ENCODE measurements at regions not wholly inside any gene's neighbourhood (a gene's known extent, or its start where the extent isn't known, plus 50 kb on each side); places are given as distances from the start of the nearest gene placed in this dataset.

- DNase-seq = no peak
These were observed 190.3 kb upstream of the CRY1 start for GRCh38 chr12:107283652-107284051.

DNA sequence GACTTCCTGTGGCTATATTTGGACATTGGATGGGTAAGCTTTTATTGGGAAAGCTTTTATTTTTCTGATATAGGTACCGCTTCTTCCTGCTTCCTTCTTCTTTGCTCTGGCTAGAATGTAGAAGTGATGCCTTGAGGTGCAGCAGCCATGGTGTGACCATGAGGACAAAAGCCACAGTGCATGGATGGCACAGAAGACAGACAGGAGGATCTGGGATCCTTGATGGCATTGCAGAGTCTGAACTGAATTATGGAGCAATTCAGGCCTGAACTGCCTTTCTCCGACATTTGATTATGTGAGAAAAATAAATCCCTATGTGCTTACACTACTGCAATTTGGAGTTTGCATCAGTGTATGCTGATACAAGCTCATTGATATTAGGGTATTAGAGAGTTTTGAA lies 191.3 kb upstream of the CRY1 start:
- no peak for DNase-seq

DNA sequence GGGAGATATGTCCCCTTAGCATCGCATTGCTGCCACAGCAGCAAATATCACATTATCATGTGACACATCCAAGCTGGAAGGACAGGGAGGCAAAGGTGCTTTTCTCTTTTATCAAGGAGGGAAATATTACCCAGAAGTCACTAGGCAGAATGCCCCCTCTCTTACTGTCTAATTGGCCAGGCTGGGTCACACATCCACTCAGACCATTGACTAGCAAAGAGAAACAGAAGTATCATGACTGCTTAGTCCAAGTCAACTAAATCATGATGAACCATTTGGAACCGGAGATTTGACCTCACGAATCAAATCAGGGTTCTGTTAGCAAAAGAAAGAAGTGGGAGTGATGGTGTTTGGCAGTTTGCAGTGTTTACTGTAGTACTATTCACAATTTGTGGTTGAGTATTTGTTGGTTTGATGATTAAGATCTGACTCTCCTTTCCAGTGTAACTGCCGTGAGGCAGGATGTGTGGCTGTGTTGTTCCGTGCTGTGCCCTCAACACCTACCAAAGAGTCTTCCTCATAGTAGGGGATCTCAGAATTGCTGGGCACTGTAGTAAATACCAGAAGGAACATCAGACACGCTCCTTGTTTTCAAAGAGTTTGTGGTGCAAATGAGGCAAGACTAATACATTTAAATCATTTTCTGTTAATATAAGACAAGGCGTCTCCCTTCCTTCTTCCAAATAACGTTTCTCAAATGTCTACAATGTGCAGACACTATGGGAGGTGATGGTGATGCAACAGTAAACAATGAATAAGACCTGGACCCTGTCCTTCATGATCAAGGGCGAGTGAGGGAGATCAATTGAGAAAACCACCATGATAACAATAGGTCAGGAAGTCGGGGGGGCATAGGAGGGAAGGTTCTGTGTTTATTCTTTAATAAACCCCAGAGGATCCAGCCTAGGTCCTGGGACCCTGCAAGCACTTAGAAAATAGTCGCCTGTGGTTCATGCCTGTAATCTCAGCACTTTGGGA lies 194.4 kb upstream of the CRY1 start:
- no peak for DNase-seq

- no peak for DNase-seq
These were observed 195.2 kb upstream of the CRY1 start for GRCh38 chr12:107288414-107289127.

DNA sequence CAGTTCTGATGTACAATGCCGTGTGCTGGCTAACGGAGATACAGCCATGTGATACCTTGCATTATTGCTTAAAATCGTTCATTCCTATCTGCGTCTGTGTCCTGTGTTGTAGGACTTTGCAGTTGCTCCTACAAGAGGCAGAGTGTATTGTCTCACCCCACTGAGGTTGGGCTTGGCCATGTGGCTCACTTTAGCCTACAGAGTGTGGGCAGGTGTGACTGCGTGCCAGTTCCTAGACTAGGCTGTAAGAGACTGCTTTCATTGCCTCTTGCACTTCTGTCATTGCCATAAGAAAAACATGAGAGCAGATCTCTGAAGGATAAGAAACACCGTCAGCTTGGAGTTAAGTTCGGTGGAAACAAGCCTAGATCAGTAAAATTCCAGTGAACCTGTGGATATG lies 197.7 kb upstream of the CRY1 start:
- no peak for DNase-seq

DNA sequence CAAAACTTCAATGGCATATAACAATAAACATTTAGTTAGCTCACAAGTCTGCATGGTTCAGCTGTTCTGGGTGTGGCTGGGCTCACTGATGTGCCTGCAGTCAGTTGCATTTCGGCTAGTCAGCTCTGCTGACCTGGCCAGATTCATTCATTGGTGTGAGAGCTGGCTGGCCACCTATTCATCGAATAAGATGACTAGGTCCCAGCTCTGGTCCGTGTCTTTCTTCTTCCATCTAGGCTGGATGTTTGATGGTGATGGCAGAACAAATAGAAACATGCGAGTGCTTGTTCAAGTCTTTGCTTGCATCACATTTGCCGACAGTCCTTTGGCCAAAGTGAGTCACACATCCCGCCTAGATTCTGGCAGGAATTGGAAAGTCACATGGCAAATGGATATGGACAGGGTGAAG lies 203.3 kb upstream of the CRY1 start:
- no peak for DNase-seq

GRCh38 chr12:107302649-107303341 lies 209.4 kb upstream of the CRY1 start:
- no peak for DNase-seq

GRCh38 chr12:107304588-107305532 lies 211.5 kb upstream of the CRY1 start:
- no peak for DNase-seq

DNA sequence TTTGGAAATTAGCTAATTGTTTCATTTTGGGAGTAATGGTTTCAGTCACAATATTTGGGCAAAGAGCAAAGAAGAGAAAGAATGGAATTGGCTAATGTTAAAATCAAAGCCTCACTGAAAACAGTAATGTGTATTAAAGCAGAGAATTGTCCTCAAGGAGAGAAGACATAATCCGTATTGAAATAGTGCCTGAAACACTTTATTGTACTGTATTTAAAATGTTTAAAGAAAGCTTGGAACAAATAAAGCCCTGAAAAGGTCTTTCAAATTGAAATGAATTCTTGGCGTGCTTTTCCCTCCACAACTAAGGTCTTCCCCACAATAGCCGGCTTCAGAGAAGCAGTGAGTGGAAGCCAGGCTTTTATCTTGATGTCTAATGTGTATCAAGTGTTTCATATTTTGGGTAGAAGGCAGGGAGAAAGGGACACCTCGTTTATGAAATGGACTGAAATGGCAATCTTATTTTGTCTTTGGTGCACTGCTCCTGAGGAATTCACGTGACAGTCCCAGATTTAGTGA lies 212.9 kb upstream of the CRY1 start:
- DNase-seq = no peak

DNA sequence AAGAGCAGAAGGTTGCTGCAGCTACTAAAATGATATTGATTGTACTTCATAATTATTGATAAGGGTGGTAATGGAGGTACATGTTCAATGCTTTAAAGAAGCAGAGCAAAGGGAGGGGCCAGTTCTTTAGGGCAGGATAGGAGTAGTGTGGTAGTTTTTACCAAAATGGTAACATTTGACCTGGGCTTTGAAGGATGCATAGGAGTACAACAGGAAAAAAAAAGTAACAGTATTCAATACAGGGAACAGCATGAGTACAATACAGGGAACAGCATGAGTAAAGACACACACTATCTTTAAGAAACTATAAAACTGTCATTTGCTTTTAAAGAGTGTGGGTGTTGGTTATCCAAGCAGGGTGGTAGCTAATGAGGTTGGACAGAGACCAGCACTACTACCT lies 215.0 kb upstream of the CRY1 start:
- no peak for DNase-seq

GRCh38 chr12:107309020-107309419 lies 215.7 kb upstream of the CRY1 start:
- peak; percentile 11 for DNase-seq

DNA sequence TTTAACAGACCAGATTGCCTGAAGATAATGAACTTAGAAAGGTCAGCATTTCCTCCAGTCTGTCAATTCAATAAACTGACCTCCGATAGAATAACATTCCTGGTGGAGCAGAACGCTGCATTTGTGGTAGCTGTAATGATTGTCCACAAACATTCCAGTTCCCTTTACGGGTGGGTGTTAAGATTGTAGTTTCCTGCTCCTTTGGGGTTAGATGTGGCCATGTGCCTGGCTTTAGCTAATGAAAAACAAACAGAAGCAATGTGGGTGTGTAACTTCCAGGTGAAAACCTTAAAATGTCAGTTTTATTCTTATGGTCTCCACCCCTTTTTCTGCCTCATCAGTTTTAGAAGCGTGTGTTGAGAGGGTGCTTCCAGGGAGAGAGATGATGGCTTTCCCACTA lies 217.3 kb upstream of the CRY1 start:
- no peak for DNase-seq

GRCh38 chr12:107311682-107312081 lies 218.3 kb upstream of the CRY1 start:
- no peak for DNase-seq

- peak; percentile 79 for DNase-seq
These were observed 224.6 kb upstream of the CRY1 start for GRCh38 chr12:107317751-107318555.

GRCh38 chr12:107318556-107318805 lies 225.1 kb upstream of the CRY1 start:
- peak; percentile 12 for DNase-seq

GRCh38 chr12:107318806-107319532 lies 225.6 kb upstream of the CRY1 start:
- peak; percentile 6 for DNase-seq

GRCh38 chr12:107319533-107320032 lies 226.2 kb upstream of the CRY1 start:
- DNase-seq = peak; percentile 25

- DNase-seq = peak; percentile 74
These were observed 226.9 kb upstream of the CRY1 start for GRCh38 chr12:107320033-107320928.

DNA sequence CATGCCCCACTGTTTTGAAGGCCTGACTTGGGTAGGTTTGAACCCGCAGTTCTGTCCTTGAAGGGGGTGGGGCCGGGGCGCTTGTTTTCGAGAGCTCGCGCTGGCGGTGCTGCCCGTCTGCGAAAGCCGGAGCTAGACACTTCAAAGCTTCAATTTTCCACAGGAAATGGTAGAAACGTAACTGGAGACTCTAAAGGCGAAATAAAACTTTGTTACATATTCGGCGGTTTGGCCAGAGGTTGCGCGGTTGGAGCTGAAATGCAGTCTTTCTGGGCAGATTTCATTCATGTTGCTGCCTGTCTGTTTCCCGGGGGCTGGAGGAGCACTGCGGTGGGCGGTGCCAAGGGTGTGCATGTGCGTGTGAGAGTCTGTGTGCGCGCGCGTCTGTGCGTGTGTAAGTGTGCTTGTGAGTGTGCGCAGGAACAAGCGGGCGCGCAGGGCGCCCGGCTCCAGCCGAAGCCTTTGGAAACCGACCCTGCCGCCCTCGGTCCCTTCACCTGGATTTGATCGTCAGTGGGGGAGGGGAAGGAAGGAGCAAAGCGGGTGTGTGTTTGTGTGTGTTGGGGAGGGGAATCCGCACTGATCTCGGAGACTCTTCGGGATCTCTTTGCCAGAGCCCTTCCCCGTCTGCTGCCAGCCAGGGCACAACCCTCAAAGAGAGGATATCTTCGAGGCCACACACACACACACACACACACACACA lies 227.7 kb upstream of the CRY1 start:
- peak; percentile 55 for DNase-seq
